ENCODE measurements at regions not wholly inside any gene's neighbourhood (a gene's known extent, or its start where the extent isn't known, plus 50 kb on each side); places are given as distances from the start of the nearest gene placed in this dataset.

DNA sequence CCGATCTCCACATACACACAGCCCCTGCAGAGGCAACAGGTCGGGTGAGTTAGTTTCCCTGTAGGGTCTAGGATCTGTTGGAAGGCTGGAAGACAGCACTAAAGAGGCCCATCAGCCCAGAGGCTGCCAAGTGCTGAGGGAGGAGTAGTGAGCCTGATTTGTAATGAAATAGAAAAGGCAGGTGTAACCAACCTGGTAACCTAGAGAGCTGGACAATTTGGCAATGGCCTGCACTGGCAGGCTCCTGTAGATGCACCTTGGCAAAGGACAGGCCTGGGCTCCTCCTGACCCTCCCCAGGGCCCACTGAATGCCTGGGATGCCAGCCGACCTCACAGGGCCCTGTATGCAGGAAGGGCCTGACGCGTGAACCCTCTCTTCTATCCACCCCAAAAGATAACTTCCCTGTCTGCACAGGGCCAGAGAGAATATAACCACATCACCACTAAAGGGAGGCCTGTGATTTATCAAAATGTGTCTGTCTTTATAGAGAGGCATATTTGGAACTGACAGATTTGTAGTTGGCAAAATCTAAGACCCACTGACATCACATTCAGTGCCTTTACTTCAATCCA lies 225.1 kb upstream of the CHRNA7 start:
- CTCF ChIA-PET = no interaction called here
- H3K27ac Mint-ChIP-seq = no peak overlapping the region

GRCh38 chr15:31806106-31806505 lies 224.2 kb upstream of the CHRNA7 start:
- no peaks in the 10 kb centered on the region for H3K79me2 ChIP-seq (ENCODE audit: control insufficient read depth, insufficient read depth, low read length)
- intact Hi-C loops (cut with micrococcal nuclease) = no loop called here
- ChIA-PET POLR2A (no interaction called here), CTCF (no interaction called here)
- H3K9me3 ChIP-seq (ENCODE audit: control extremely low read depth in 1 of 3, control insufficient read depth in 2 of 3, insufficient read depth in 1 of 3, low read length in 2 of 3) = peaks cover 0 to 8% (median 0%) of the 10 kb centered on the region in 3 donors
- no peak overlapping the region for H2AFZ ChIP-seq (ENCODE audit: insufficient read depth, low read depth, low read length, poor library complexity, severe bottlenecking)
- no peak overlapping the region for H3K27ac Mint-ChIP-seq
- H3K27ac ChIP-seq (ENCODE audit: low read length in 2 of 2) = no peak overlapping the region
- no peaks in the 10 kb centered on the region for H3K9me3 Mint-ChIP-seq (ENCODE audit: insufficient read depth)
- DNase-seq (no peak), ATAC-seq (ENCODE audit: low read depth) (no peak)
- H3K4me1 ChIP-seq (ENCODE audit: control insufficient read depth in 2 of 2, insufficient read depth in 2 of 2, low read length in 2 of 2) = no peaks in the 10 kb centered on the region
- H3K27me3 Mint-ChIP-seq = peaks cover 3% of the 10 kb centered on the region
- H3K4me3 ChIP-seq (ENCODE audit: control extremely low read depth in 1 of 5, extremely low read depth in 1 of 5, insufficient read depth in 1 of 5, low read depth in 2 of 5, low read length in 4 of 5) = no peak overlapping the region
- no peaks in the 10 kb centered on the region for H3K36me3 ChIP-seq (replicated peaks in 1 of 2; ENCODE audit: control extremely low read depth in 1 of 2, control insufficient read depth in 1 of 2, extremely low read depth in 1 of 2, insufficient read depth in 2 of 2, low read length in 1 of 2)
- no peaks in the 10 kb centered on the region for H4K20me1 ChIP-seq (ENCODE audit: control insufficient read depth, insufficient read depth, low read length, poor library complexity, severe bottlenecking)
- H3K4me1 Mint-ChIP-seq = no peaks in the 10 kb centered on the region
- TF ChIP-seq EZH2 (IDR thresholded peaks at IDR 0.05; ENCODE audit: borderline replicate concordance, insufficient read depth, low read depth, low read length, poor library complexity, severe bottlenecking) = no peak
- TF ChIP-seq, protein P1, sequence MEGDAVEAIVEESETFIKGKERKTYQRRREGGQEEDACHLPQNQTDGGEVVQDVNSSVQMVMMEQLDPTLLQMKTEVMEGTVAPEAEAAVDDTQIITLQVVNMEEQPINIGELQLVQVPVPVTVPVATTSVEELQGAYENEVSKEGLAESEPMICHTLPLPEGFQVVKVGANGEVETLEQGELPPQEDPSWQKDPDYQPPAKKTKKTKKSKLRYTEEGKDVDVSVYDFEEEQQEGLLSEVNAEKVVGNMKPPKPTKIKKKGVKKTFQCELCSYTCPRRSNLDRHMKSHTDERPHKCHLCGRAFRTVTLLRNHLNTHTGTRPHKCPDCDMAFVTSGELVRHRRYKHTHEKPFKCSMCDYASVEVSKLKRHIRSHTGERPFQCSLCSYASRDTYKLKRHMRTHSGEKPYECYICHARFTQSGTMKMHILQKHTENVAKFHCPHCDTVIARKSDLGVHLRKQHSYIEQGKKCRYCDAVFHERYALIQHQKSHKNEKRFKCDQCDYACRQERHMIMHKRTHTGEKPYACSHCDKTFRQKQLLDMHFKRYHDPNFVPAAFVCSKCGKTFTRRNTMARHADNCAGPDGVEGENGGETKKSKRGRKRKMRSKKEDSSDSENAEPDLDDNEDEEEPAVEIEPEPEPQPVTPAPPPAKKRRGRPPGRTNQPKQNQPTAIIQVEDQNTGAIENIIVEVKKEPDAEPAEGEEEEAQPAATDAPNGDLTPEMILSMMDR (IDR thresholded peaks at IDR 0.05) = no peak
- no peak overlapping the region for H3K9ac ChIP-seq (ENCODE audit: low read length)
- no peak overlapping the region for H3K4me2 ChIP-seq (replicated peaks; ENCODE audit: low read depth, low read length, poor library complexity, severe bottlenecking)
- no peaks in the 10 kb centered on the region for H3K27me3 ChIP-seq (replicated peaks in 1 of 4; ENCODE audit: control extremely low read depth in 1 of 4, control insufficient read depth in 3 of 4, insufficient read depth in 4 of 4, low read length in 3 of 4)
- no peak overlapping the region for H3K4me3 Mint-ChIP-seq

More for the DNA sequence above, 225.1 kb upstream of the CHRNA7 start:
- no peak for ATAC-seq (ENCODE audit: low read depth)
- Histone ChIP-seq H2AFZ (ENCODE audit: insufficient read depth, low read depth, low read length, poor library complexity, severe bottlenecking) (no peak overlapping the region), H3K4me1 (ENCODE audit: control insufficient read depth in 2 of 2, insufficient read depth in 2 of 2, low read length in 2 of 2) (no peaks in the 10 kb centered on the region), H3K27ac (ENCODE audit: low read length in 2 of 2) (no peak overlapping the region), H3K4me3 (ENCODE audit: control extremely low read depth in 1 of 5, extremely low read depth in 1 of 5, insufficient read depth in 1 of 5, low read depth in 2 of 5, low read length in 4 of 5) (no peak overlapping the region), H3K36me3 (replicated peaks in 1 of 2; ENCODE audit: control extremely low read depth in 1 of 2, control insufficient read depth in 1 of 2, extremely low read depth in 1 of 2, insufficient read depth in 2 of 2, low read length in 1 of 2) (no peaks in the 10 kb centered on the region), H3K4me2 (replicated peaks; ENCODE audit: low read depth, low read length, poor library complexity, severe bottlenecking) (no peak overlapping the region), H3K9ac (ENCODE audit: low read length) (no peak overlapping the region), H3K79me2 (ENCODE audit: control insufficient read depth, insufficient read depth, low read length) (no peaks in the 10 kb centered on the region), H4K20me1 (ENCODE audit: control insufficient read depth, insufficient read depth, low read length, poor library complexity, severe bottlenecking) (no peaks in the 10 kb centered on the region), H3K27me3 (replicated peaks in 1 of 4; ENCODE audit: control extremely low read depth in 1 of 4, control insufficient read depth in 3 of 4, insufficient read depth in 4 of 4, low read length in 3 of 4) (peaks cover 0 to 1% (median 0%) of the 10 kb centered on the region in 4 experiments), H3K9me3 (ENCODE audit: control extremely low read depth in 1 of 3, control insufficient read depth in 2 of 3, insufficient read depth in 1 of 3, low read length in 2 of 3) (peaks cover 0 to 5% (median 0%) of the 10 kb centered on the region in 3 donors)
- DNase-seq = no peak
- WGBS (ENCODE audit: insufficient coverage) = 60% methylated on average over 1 of the region's 5 CpGs
- H3K9me3 Mint-ChIP-seq (ENCODE audit: insufficient read depth) = no peaks in the 10 kb centered on the region
- no peaks in the 10 kb centered on the region for H3K4me1 Mint-ChIP-seq
- H3K27me3 Mint-ChIP-seq = peaks cover 3% of the 10 kb centered on the region
- TF ChIP-seq, protein P1 (IDR thresholded peaks at IDR 0.05) = no peak
- no peak for TF ChIP-seq EZH2 (IDR thresholded peaks at IDR 0.05; ENCODE audit: borderline replicate concordance, insufficient read depth, low read depth, low read length, poor library complexity, severe bottlenecking)
- intact Hi-C loops (cut with micrococcal nuclease) = no loop called here
- POLR2A ChIA-PET = no interaction called here
- no peak overlapping the region for H3K4me3 Mint-ChIP-seq

Measured in B cell (primary cell).